ENCODE measurements at regions not wholly inside any gene's neighbourhood (a gene's known extent, or its start where the extent isn't known, plus 50 kb on each side); places are given as distances from the start of the nearest gene placed in this dataset.
"Not testable (repeated sequence)": the region's sequence is repeated elsewhere in the genome, so short reads cannot be mapped to it uniquely, and the experiment has no call there.

DNA sequence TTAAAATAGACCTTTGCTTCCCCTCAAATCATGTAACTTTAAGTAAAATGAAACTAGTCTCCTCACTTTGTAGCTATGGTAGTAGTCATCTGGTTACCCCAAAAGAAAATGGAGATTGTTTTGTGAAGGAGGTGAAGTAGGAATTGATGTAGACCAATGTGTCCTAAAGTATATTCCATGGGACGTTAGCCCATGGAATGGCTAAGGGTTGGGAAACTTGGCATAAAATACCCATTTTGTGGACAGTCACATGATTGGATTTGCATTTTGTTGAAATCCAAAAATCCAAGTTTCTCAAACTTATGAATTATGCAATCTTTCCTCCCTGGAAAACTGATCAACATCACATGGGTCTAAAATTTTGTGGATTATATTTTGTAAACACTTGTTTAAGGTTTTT is 290.6 kb downstream of the OSTF1 start:
- TF ChIP-seq CTCF (IDR thresholded peaks at IDR 0.05; ENCODE audit: insufficient read depth, low read length): no peak
- no peak overlapping the region for H3K4me3 ChIP-seq (ENCODE audit: low read depth, low read length)

DNA sequence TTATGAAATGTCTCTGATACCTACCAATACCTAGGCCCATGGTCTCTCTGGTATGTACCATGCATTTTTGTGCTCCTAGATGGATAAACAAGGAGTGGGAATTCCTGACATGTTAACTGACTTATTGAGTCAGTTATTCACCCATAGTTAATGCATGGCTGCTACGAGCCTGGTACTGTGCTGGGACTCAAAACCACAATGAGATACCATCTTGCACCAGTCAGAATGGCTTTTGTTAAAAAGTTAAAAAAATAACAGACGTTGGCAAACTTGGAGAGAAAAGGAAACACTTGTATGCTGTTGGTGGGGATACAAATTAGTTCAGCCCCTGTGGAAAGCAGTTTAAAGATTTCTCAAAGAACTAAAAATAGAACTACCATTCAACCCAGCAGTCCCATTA is 293.8 kb downstream of the OSTF1 start:
- no peak for DNase-seq (ENCODE audit: low read depth)
- H3K4me3 ChIP-seq (ENCODE audit: low read depth, low read length): no peak overlapping the region
- no peak for TF ChIP-seq CTCF (IDR thresholded peaks at IDR 0.05; ENCODE audit: insufficient read depth, low read length)

More for the DNA sequence above, 290.6 kb downstream of the OSTF1 start:
- no peak for DNase-seq (ENCODE audit: low read depth)

DNA sequence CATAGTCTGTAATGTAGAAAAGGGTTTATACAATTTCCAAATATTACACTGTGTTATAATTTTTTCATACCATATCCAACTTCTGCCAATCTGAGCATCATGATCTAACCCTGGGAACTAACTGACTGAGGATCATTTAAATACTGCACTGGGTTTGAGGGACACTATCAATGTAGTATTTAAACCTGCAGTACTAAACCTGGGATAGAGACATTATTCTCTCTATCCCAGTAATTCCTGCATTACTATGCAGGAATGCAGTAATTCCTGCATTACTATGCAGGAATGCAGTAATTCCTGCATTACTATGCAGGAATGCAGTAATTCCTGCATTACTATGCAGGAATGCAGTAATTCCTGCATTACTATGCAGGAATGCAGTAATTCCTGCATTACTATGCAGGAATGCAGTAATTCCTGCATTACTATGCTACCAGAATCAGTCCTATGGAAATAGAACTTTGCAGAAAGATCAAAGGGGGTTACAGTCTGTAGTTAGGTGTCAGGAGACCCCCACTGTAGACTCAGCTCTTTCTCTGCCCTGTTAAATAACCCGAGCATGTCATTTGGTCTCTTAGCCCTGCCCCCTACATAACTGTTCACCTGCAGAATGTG is 295.2 kb downstream of the OSTF1 start:
- not testable (repeated sequence) for DNase-seq (ENCODE audit: low read depth)

GRCh38 chr9:75385236-75385635 is 296.9 kb downstream of the OSTF1 start:
- TF ChIP-seq CTCF (IDR thresholded peaks at IDR 0.05; ENCODE audit: insufficient read depth, low read length): no peak
- H3K4me3 ChIP-seq (ENCODE audit: low read depth, low read length): no peak overlapping the region
- DNase-seq (ENCODE audit: low read depth): no peak

More for the DNA sequence above, 295.2 kb downstream of the OSTF1 start:
- not testable (repeated sequence) for H3K4me3 ChIP-seq (ENCODE audit: low read depth, low read length)

DNA sequence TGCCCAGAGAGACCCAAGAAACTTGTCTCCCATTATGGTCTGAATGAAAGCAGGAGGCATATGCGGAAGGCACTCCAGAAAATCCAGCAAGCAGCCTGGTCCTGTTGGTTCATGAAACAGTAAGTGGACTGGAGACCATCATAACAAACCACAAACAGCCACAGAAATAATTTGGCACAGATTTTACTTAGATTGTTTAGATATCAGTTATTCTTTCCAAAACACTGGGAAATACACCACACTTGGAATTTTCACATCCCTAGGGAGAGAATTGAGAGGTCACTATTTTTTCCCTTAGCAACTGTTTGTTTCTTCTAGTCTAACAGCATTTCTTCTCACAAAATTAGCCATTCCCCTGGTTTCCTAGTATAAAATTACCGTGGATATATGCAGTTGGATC is 300.8 kb downstream of the OSTF1 start:
- DNase-seq (ENCODE audit: low read depth): no peak
- no peak for TF ChIP-seq CTCF (IDR thresholded peaks at IDR 0.05; ENCODE audit: insufficient read depth, low read length)
- no peak overlapping the region for H3K4me3 ChIP-seq (ENCODE audit: low read depth, low read length)

GRCh38 chr9:75390951-75391350 is 302.6 kb downstream of the OSTF1 start:
- no peak for DNase-seq (ENCODE audit: low read depth)
- H3K4me3 ChIP-seq (ENCODE audit: low read depth, low read length): no peak overlapping the region
- no peak for TF ChIP-seq CTCF (IDR thresholded peaks at IDR 0.05; ENCODE audit: insufficient read depth, low read length)

DNA sequence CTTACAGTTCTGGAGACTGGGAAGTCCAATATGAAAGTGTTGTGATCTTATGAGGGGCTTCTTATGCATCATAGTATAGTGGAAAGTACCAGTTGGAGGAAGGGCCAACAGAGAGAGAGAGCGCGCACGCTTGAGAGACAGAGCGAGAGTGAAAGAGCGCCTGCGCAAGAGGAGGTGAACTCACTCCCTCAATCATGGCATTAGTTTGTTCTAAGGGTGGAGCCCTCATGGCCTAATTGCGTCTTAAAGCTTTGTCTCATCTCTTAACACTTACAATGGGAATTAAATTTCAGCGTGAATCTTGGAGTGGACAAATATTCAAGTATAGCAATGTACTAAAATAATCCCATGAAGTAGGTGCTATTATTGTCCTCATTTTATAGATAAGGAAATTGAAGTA is 303.2 kb downstream of the OSTF1 start:
- no peak overlapping the region for H3K4me3 ChIP-seq (ENCODE audit: low read depth, low read length)
- no peak for TF ChIP-seq CTCF (IDR thresholded peaks at IDR 0.05; ENCODE audit: insufficient read depth, low read length)
- no peak for DNase-seq (ENCODE audit: low read depth)

Measured in fibroblast of the aortic adventitia (primary cell).